GM12872 (cell line): ENCODE measurements at regions not wholly inside any gene's neighbourhood (a gene's known extent, or its start where the extent isn't known, plus 50 kb on each side); places are given as distances from the start of the nearest gene placed in this dataset.
A peak's percentile ranks its signal among the peaks of the same experiment; 100 is the strongest.

Source experiments
- TF ChIP-seq, protein P1 (sequence below): IDR thresholded peaks from 3 replicates; pipeline ENCODE4 v1.5.1; 2011; ENCODE audit warnings: low read depth, mild to moderate bottlenecking, low read length, moderate library complexity; ENCODE audit not compliant: insufficient read depth

GRCh38 chr3:474828-475227 is 278.3 kb downstream of the CHL1 start:
- TF ChIP-seq, protein P1, sequence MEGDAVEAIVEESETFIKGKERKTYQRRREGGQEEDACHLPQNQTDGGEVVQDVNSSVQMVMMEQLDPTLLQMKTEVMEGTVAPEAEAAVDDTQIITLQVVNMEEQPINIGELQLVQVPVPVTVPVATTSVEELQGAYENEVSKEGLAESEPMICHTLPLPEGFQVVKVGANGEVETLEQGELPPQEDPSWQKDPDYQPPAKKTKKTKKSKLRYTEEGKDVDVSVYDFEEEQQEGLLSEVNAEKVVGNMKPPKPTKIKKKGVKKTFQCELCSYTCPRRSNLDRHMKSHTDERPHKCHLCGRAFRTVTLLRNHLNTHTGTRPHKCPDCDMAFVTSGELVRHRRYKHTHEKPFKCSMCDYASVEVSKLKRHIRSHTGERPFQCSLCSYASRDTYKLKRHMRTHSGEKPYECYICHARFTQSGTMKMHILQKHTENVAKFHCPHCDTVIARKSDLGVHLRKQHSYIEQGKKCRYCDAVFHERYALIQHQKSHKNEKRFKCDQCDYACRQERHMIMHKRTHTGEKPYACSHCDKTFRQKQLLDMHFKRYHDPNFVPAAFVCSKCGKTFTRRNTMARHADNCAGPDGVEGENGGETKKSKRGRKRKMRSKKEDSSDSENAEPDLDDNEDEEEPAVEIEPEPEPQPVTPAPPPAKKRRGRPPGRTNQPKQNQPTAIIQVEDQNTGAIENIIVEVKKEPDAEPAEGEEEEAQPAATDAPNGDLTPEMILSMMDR = no peak

GRCh38 chr3:480070-480469 is 283.5 kb downstream of the CHL1 start:
- TF ChIP-seq, protein P1 = no peak

- TF ChIP-seq, protein P1 = no peak
Measured at GRCh38 chr3:481111-481510, 284.5 kb downstream of the CHL1 start.

GRCh38 chr3:481680-482079 is 285.1 kb downstream of the CHL1 start:
- TF ChIP-seq, protein P1 = peak; percentile 23; the same call in 1 of the 3 replicates

DNA sequence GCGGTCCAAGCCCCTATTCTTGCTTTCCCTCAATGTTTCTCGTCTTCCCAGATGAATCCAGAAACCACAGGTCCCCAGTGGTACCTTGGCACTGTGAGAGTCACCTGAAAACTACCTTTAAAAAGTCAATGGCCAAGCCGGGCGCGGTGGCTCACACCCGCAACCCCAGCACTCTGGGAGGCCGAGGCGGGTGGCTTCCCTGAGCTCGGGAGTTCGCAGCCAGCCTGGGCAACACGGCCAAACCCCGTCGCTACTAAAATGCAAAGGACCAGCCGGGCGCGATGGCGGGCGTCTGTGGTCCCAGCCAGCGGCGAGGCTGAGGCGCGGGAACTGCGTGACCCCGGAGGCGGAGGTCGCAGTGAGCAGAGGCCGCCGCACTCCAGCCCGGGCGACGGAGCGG is 285.9 kb downstream of the CHL1 start:
- TF ChIP-seq, protein P1 = no peak

- TF ChIP-seq, protein P1 = no peak
Measured at GRCh38 chr3:484341-484740, 287.8 kb downstream of the CHL1 start.

GRCh38 chr3:487614-488013 is 291.1 kb downstream of the CHL1 start:
- TF ChIP-seq, protein P1 = no peak
